ENCODE measurements at regions not wholly inside any gene's neighbourhood (a gene's known extent, or its start where the extent isn't known, plus 50 kb on each side); places are given as distances from the start of the nearest gene placed in this dataset.

GRCh38 chr4:4755306-4755705, 104.2 kb upstream of the MSX1 start:
- TF ChIP-seq CTCF (IDR thresholded peaks at IDR 0.05 in 8 of 11, conservative IDR thresholded peaks at IDR 0.05 in 3 of 11) (no peak), POLR2A (IDR thresholded peaks at IDR 0.05) (no peak), POLR2AphosphoS5 (IDR thresholded peaks at IDR 0.05) (no peak)

Measured in spleen (tissue), 7 donors.